HG03064 (cell line): ENCODE measurements at regions not wholly inside any gene's neighbourhood (a gene's known extent, or its start where the extent isn't known, plus 50 kb on each side); places are given as distances from the start of the nearest gene placed in this dataset.
"Not testable (repeated sequence)": the region's sequence is repeated elsewhere in the genome, so short reads cannot be mapped to it uniquely, and the experiment has no call there.

Experiments
- ATAC-seq: cut with Tn5 transposase; IDR thresholded peaks from one replicate; pipeline ENCODE4 v1.9.1; 2021; ENCODE audit warnings: low read depth; ENCODE audit not compliant: unreplicated experiment

- ATAC-seq = no peak
Measured at GRCh38 chr2:75949385-75950030, 238.8 kb upstream of the GCFC2 start.

- ATAC-seq = no peak
Measured at GRCh38 chr2:75936311-75936710, 225.6 kb upstream of the GCFC2 start.

- ATAC-seq = no peak
Measured at GRCh38 chr2:75932996-75933395, 222.3 kb upstream of the GCFC2 start.

- ATAC-seq = no peak
Measured at GRCh38 chr2:75928093-75928492, 217.4 kb upstream of the GCFC2 start.

- ATAC-seq = no peak
Measured at GRCh38 chr2:75925331-75926024, 214.8 kb upstream of the GCFC2 start.

GRCh38 chr2:75922191-75922590 lies 211.5 kb upstream of the GCFC2 start:
- no peak for ATAC-seq

GRCh38 chr2:75920859-75921551 lies 210.3 kb upstream of the GCFC2 start:
- ATAC-seq = no peak

GRCh38 chr2:75915851-75916634 lies 205.3 kb upstream of the GCFC2 start:
- ATAC-seq = no peak

- ATAC-seq = peak; percentile 65
Measured at GRCh38 chr2:75896779-75897366, 186.2 kb upstream of the GCFC2 start.

GRCh38 chr2:75894170-75894569 lies 183.5 kb upstream of the GCFC2 start:
- ATAC-seq = peak; percentile 55

- ATAC-seq = no peak
Measured at GRCh38 chr2:75892490-75892889, 181.8 kb upstream of the GCFC2 start.

GRCh38 chr2:75882530-75882929 lies 171.8 kb upstream of the GCFC2 start:
- no peak for ATAC-seq

GRCh38 chr2:75875606-75876005 lies 164.9 kb upstream of the GCFC2 start:
- not testable (repeated sequence) for ATAC-seq

- ATAC-seq = not testable (repeated sequence)
Measured at GRCh38 chr2:75871762-75872614, 161.3 kb upstream of the GCFC2 start.

GRCh38 chr2:75870651-75871137 lies 160.0 kb upstream of the GCFC2 start:
- no peak for ATAC-seq

- no peak for ATAC-seq
Measured at GRCh38 chr2:75870133-75870532, 159.4 kb upstream of the GCFC2 start.

- no peak for ATAC-seq
Measured at GRCh38 chr2:75865702-75866101, 155.0 kb upstream of the GCFC2 start.

GRCh38 chr2:75865083-75865482 lies 154.4 kb upstream of the GCFC2 start:
- no peak for ATAC-seq

GRCh38 chr2:75862547-75862946 lies 151.8 kb upstream of the GCFC2 start:
- no peak for ATAC-seq

- no peak for ATAC-seq
Measured at GRCh38 chr2:75853436-75853835, 142.7 kb upstream of the GCFC2 start.
